ENCODE measurements at regions not wholly inside any gene's neighbourhood (a gene's known extent, or its start where the extent isn't known, plus 50 kb on each side); places are given as distances from the start of the nearest gene placed in this dataset.

- no peak for DNase-seq
These were observed 178.8 kb downstream of the ACKR3 start for GRCh38 chr2:236748385-236748784.

GRCh38 chr2:236748801-236749200 lies 179.2 kb downstream of the ACKR3 start:
- DNase-seq = no peak

GRCh38 chr2:236749346-236749745 lies 179.7 kb downstream of the ACKR3 start:
- no peak for DNase-seq

GRCh38 chr2:236752096-236752495 lies 182.5 kb downstream of the ACKR3 start:
- DNase-seq = no peak

- no peak for DNase-seq
These were observed 184.1 kb downstream of the ACKR3 start for GRCh38 chr2:236753606-236754270.

- DNase-seq = no peak
These were observed 184.8 kb downstream of the ACKR3 start for GRCh38 chr2:236754271-236754944.

- no peak for DNase-seq
These were observed 185.7 kb downstream of the ACKR3 start for GRCh38 chr2:236755278-236755840.

GRCh38 chr2:236758406-236758805 lies 188.8 kb downstream of the ACKR3 start:
- no peak for DNase-seq

GRCh38 chr2:236760246-236760645 lies 190.6 kb downstream of the ACKR3 start:
- DNase-seq = no peak

- DNase-seq = no peak
These were observed 191.7 kb downstream of the ACKR3 start for GRCh38 chr2:236761358-236761757.

- DNase-seq = no peak
These were observed 193.0 kb downstream of the ACKR3 start for GRCh38 chr2:236762628-236763027.

- no peak for DNase-seq
These were observed 194.2 kb downstream of the ACKR3 start for GRCh38 chr2:236763857-236764256.

- no peak for DNase-seq
These were observed 195.1 kb downstream of the ACKR3 start for GRCh38 chr2:236764716-236765115.

GRCh38 chr2:236765478-236765877 lies 195.9 kb downstream of the ACKR3 start:
- no peak for DNase-seq

- DNase-seq = no peak
These were observed 197.2 kb downstream of the ACKR3 start for GRCh38 chr2:236766850-236767249.

- no peak for DNase-seq
These were observed 198.3 kb downstream of the ACKR3 start for GRCh38 chr2:236767941-236768340.

GRCh38 chr2:236768393-236769140 lies 198.9 kb downstream of the ACKR3 start:
- no peak for DNase-seq

GRCh38 chr2:236769981-236770671 lies 200.5 kb downstream of the ACKR3 start:
- no peak for DNase-seq

- DNase-seq = no peak
These were observed 202.7 kb downstream of the ACKR3 start for GRCh38 chr2:236772220-236772837.

GRCh38 chr2:236773206-236773605 lies 203.6 kb downstream of the ACKR3 start:
- no peak for DNase-seq

- DNase-seq = no peak
These were observed 204.5 kb downstream of the ACKR3 start for GRCh38 chr2:236774171-236774570.

- no peak for DNase-seq
These were observed 205.9 kb downstream of the ACKR3 start for GRCh38 chr2:236775511-236775910.

- DNase-seq = no peak
These were observed 206.6 kb downstream of the ACKR3 start for GRCh38 chr2:236776206-236776605.

Measured in activated CD4-positive, alpha-beta T cell treated with anti-CD3 and anti-CD28 coated beads for 4 hours (primary cell).